ENCODE measurements at regions not wholly inside any gene's neighbourhood (a gene's known extent, or its start where the extent isn't known, plus 50 kb on each side); places are given as distances from the start of the nearest gene placed in this dataset. TPM values are rescaled to one million over a fixed set of nuclear protein-coding genes. Genes with fewer than 3 reads are reported as not detected.

MicroRNAs in the stretch of these regions (microRNA counts, 767-probe panel; counts per million panel counts)
- microRNA hsa-miR-622 = not detected

Data from HCT116 (cell line).